Heart left ventricle (tissue), 16 donors: ENCODE measurements at regions not wholly inside any gene's neighbourhood (a gene's known extent, or its start where the extent isn't known, plus 50 kb on each side); places are given as distances from the start of the nearest gene placed in this dataset.
"Not testable (repeated sequence)": the region's sequence is repeated elsewhere in the genome, so short reads cannot be mapped to it uniquely, and the experiment has no call there.

Source experiments
- ATAC-seq, 4 donors: fragments of 200-7000 bp; cut with Tn5 transposase; one replicate each; pipeline ENCODE4 v1.9.1; 2020 to 2022; ENCODE audit warnings: moderate library complexity in 4 of 4, mild to moderate bottlenecking in 3 of 4, moderate number of reproducible peaks in 1 of 4
- DNase-seq, 5 donors: peaks; one replicate each; pipeline ENCODE4 v3.0.0-alpha.2; 2020
- H3K27ac ChIP-seq, 12 donors: fragments of 200-600 bp; sonication (generic) in 4 of 12; one replicate each; pipeline versions ENCODE4 v1.5.0 to v1.8.0; 2016 to 2022; ENCODE audit warnings: mild to moderate bottlenecking in 2 of 12
- H3K27me3 ChIP-seq, 9 donors: fragments of 200-600 bp; sonication (generic) in 2 of 9; one replicate each; pipeline versions ENCODE4 v1.5.1 to v1.8.0; 2016 to 2022; ENCODE audit warnings: mild to moderate bottlenecking in 3 of 9
- H3K36me3 ChIP-seq, 9 donors: fragments of 200-600 bp; sonication (generic) in 2 of 9; one replicate each; pipeline versions ENCODE4 v1.5.0 to v1.8.0; 2018 to 2022; ENCODE audit warnings: mild to moderate bottlenecking in 2 of 9
- H3K4me1 ChIP-seq, 12 donors: fragments of 200-600 bp; sonication (generic) in 4 of 12; one replicate each; pipeline versions ENCODE4 v1.5.0 to v1.8.0; 2016 to 2022; ENCODE audit warnings: mild to moderate bottlenecking in 3 of 12
- H3K4me3 ChIP-seq, 12 donors: fragments of 200-600 bp; sonication (generic) in 4 of 12; one replicate each; pipeline versions ENCODE4 v1.5.0 to v1.8.0; 2017 to 2022; ENCODE audit warnings: mild to moderate bottlenecking in 9 of 12, moderate library complexity in 4 of 12
- H3K9me3 ChIP-seq, 12 donors: fragments of 200-600 bp; sonication (generic) in 4 of 12; one replicate each; pipeline versions ENCODE4 v1.5.0 to v1.8.0; 2016 to 2022; ENCODE audit warnings: mild to moderate bottlenecking in 1 of 12
- CTCF ChIP-seq, 12 donors: fragments of 200-600 bp; sonication (generic) in 4 of 12; IDR thresholded peaks; one replicate each; pipeline versions ENCODE4 v1.5.0 to v1.8.0; 2018 to 2022; ENCODE audit warnings: antibody characterized with exemption in 12 of 12, mild to moderate bottlenecking in 5 of 12
- POLR2A ChIP-seq, 2 donors: fragments of 450-650 bp; IDR thresholded peaks; one replicate each; pipeline ENCODE4 v1.6.1; 2017; ENCODE audit warnings: antibody characterized with exemption in 2 of 2, mild to moderate bottlenecking in 2 of 2, moderate library complexity in 2 of 2
- WGBS, 4 donors: extraction: QIAGEN DNeasy Blood & Tissue Kit in 2 of 4; methylation state at CpG; one replicate each; pipeline versions ENCODE4 v1.1.5 to v1.1.7; 2013 to 2018; 5-methylcytosine and 5-hydroxymethylcytosine counted together
- intact Hi-C, 10 donors: fragments of 100-400 bp; cut with DNase I; formaldehyde crosslinking; loops; one replicate each; pipeline versions ENCODE4 v1.11.1 to v1.14.2; 2022
- donor health status: ischemic (EF 13 %, LVEDD 7.1; RV severe dilation, severe dysfunction).
- donor health status: healthy with polysubstance abuse.
- donor health status: DM: no; HTN: yes; CAD: no.
- donor health status: DM: no; HTN: no; CAD: no.
- donor health status: ischemic (EF 25% LVEDD 6.9; RV normal size, moderate dysfunction).
- donor health status: ischemic (EF 25% LVEDD 5.7; RV mildly dilated, moderate dysfunction).
- donor health status: healthy.
- donor health status: DM: yes; HTN: yes; CAD: no.
- donor health status: ischemic (EF 35%, LVEDD 5.7; RV mildly dilated, moderate dysfunction).
- donor health status: nonischemic (EF 11% LVEDD 7.7; RV severe dilation, severe dysfunction).
- donor health status: DM: yes; HTN: yes; CAD: no.
- donor health status: PGD.
- donor health status: ischemic (EF 29% LVEDD 5.4; RV normal size, mild dysfunction).
- donor health status: nonischemic (EF 23%, LVEDD 6.1; RV moderate dilation, normal function).

GRCh38 chr12:30546121-30546520 is 149.5 kb downstream of the IPO8 start:
- 77 to 92% (median 87%) methylated on average over 3 to 4 of the region's 4 CpGs for WGBS, 4 donors
- no peak overlapping the region for H3K4me3 ChIP-seq
- intact Hi-C loops = no loop called here

GRCh38 chr12:30544704-30545103 is 151.0 kb downstream of the IPO8 start:
- H3K4me3 ChIP-seq, ATAC-seq, H3K27me3 ChIP-seq, DNase-seq, intact Hi-C loops, H3K4me1 ChIP-seq, H3K27ac ChIP-seq, H3K36me3 ChIP-seq: not testable (repeated sequence)
- WGBS, 4 donors = 90 to 96% (median 94%) methylated on average over 3 of the region's 3 CpGs
- H3K9me3 ChIP-seq = peaks cover 0 to 17% (median 0%) of the 10 kb centered on the region in 12 donors

More at GRCh38 chr12:30546121-30546520, 149.5 kb downstream of the IPO8 start:
- Histone ChIP-seq H3K36me3 (no peaks in the 10 kb centered on the region), H3K9me3 (peaks cover 0 to 12% (median 0%) of the 10 kb centered on the region in 12 donors), H3K4me1 (no peaks in the 10 kb centered on the region), H3K27ac (no peak overlapping the region), H3K27me3 (no peaks in the 10 kb centered on the region)
- TF ChIP-seq CTCF (IDR thresholded peaks at IDR 0.05) = no peak
- TF ChIP-seq POLR2A (IDR thresholded peaks at IDR 0.05) = no peak
- ATAC-seq = no peak
- DNase-seq = no peak

GRCh38 chr12:30537228-30537627 is 158.4 kb downstream of the IPO8 start:
- no peak overlapping the region for H3K27ac ChIP-seq

GRCh38 chr12:30533558-30534265 is 162.0 kb downstream of the IPO8 start:
- no peak for TF ChIP-seq CTCF (IDR thresholded peaks at IDR 0.05)
- no peak for TF ChIP-seq POLR2A (IDR thresholded peaks at IDR 0.05)
- 74 to 81% (median 77%) methylated on average over 5 of the region's 5 CpGs for WGBS, 4 donors

More at GRCh38 chr12:30537228-30537627, 158.4 kb downstream of the IPO8 start:
- Histone ChIP-seq H3K36me3 (no peaks in the 10 kb centered on the region), H3K9me3 (peaks cover 0 to 22% (median 0%) of the 10 kb centered on the region in 12 donors), H3K4me3 (no peak overlapping the region), H3K27me3 (no peaks in the 10 kb centered on the region), H3K4me1 (no peaks in the 10 kb centered on the region)
- TF ChIP-seq CTCF (IDR thresholded peaks at IDR 0.05) (no peak), POLR2A (IDR thresholded peaks at IDR 0.05) (no peak)
- ATAC-seq = no peak
- no peak for DNase-seq
- intact Hi-C loops = loop anchor here in 1 of 10 donors (10.0 kb wide), 1 partner anchor 1002 kb away; no protein-coding TSS in a partner anchor
- 89 to 95% (median 91%) methylated on average over 2 of the region's 2 CpGs for WGBS, 4 donors

More at GRCh38 chr12:30533558-30534265, 162.0 kb downstream of the IPO8 start:
- Histone ChIP-seq H3K36me3 (no peaks in the 10 kb centered on the region), H3K9me3 (no peaks in the 10 kb centered on the region), H3K27me3 (no peaks in the 10 kb centered on the region), H3K27ac (no peak overlapping the region), H3K4me1 (no peaks in the 10 kb centered on the region), H3K4me3 (no peak overlapping the region)
- ATAC-seq = no peak
- intact Hi-C loops = loop anchor here in 1 of 10 donors (10.0 kb wide), 1 partner anchor 999 kb away; no protein-coding TSS in a partner anchor
- no peak for DNase-seq
